ENCODE measurements at regions not wholly inside any gene's neighbourhood (a gene's known extent, or its start where the extent isn't known, plus 50 kb on each side); places are given as distances from the start of the nearest gene placed in this dataset.

GRCh38 chr14:98957211-98958047 is 314.6 kb downstream of the BCL11B start:
- Mint-ChIP-seq H3K27ac (no peak overlapping the region), H3K9me3 (no peaks in the 10 kb centered on the region), H3K4me1 (no peaks in the 10 kb centered on the region), H3K36me3 (ENCODE audit: low read depth) (no peaks in the 10 kb centered on the region), H3K27me3 (no peaks in the 10 kb centered on the region), H3K4me3 (no peak overlapping the region)
- ChIA-PET CTCF (no interaction called here), POLR2A (no interaction called here)
- intact Hi-C loops (cut with micrococcal nuclease), result no loop called here
- no peak for TF ChIP-seq CTCF (IDR thresholded peaks at IDR 0.05)
- DNase-seq (no peak), ATAC-seq (ENCODE audit: low read depth) (no peak)

GRCh38 chr14:98958048-98958631 is 313.9 kb downstream of the BCL11B start:
- H3K9me3 Mint-ChIP-seq, result no peaks in the 10 kb centered on the region
- CTCF ChIA-PET, result no interaction called here
- no peak overlapping the region for H3K27ac Mint-ChIP-seq
- intact Hi-C loops (cut with micrococcal nuclease), result no loop called here
- DNase-seq (no peak), ATAC-seq (ENCODE audit: low read depth) (no peak)
- no peaks in the 10 kb centered on the region for H3K4me1 Mint-ChIP-seq
- no peak for TF ChIP-seq CTCF (IDR thresholded peaks at IDR 0.05)
- no peak overlapping the region for H3K4me3 Mint-ChIP-seq
- POLR2A ChIA-PET, result no interaction called here
- H3K36me3 Mint-ChIP-seq (ENCODE audit: low read depth), result no peaks in the 10 kb centered on the region
- no peaks in the 10 kb centered on the region for H3K27me3 Mint-ChIP-seq

- POLR2A ChIA-PET, result no interaction called here
- Mint-ChIP-seq H3K27ac (no peak overlapping the region), H3K36me3 (ENCODE audit: low read depth) (no peaks in the 10 kb centered on the region)
Measured at GRCh38 chr14:98958632-98959031, 313.4 kb downstream of the BCL11B start.

GRCh38 chr14:98959410-98959809 is 312.6 kb downstream of the BCL11B start:
- POLR2A ChIA-PET, result no interaction called here
- no peaks in the 10 kb centered on the region for H3K27me3 Mint-ChIP-seq
- H3K4me3 Mint-ChIP-seq, result no peak overlapping the region
- no peaks in the 10 kb centered on the region for H3K9me3 Mint-ChIP-seq
- CTCF ChIA-PET, result no interaction called here
- no peaks in the 10 kb centered on the region for H3K36me3 Mint-ChIP-seq (ENCODE audit: low read depth)
- H3K27ac Mint-ChIP-seq, result no peak overlapping the region
- TF ChIP-seq CTCF (IDR thresholded peaks at IDR 0.05), result no peak
- ATAC-seq (ENCODE audit: low read depth), result no peak
- intact Hi-C loops (cut with micrococcal nuclease), result no loop called here
- H3K4me1 Mint-ChIP-seq, result no peaks in the 10 kb centered on the region
- no peak for DNase-seq

More at GRCh38 chr14:98958632-98959031, 313.4 kb downstream of the BCL11B start:
- Mint-ChIP-seq H3K4me3 (no peak overlapping the region), H3K4me1 (no peaks in the 10 kb centered on the region), H3K9me3 (no peaks in the 10 kb centered on the region), H3K27me3 (no peaks in the 10 kb centered on the region)
- DNase-seq, result no peak
- TF ChIP-seq CTCF (IDR thresholded peaks at IDR 0.05), result no peak
- intact Hi-C loops (cut with micrococcal nuclease), result no loop called here
- ATAC-seq (ENCODE audit: low read depth), result no peak
- CTCF ChIA-PET, result no interaction called here

GRCh38 chr14:98959958-98960616 is 311.9 kb downstream of the BCL11B start:
- ATAC-seq (ENCODE audit: low read depth) (no peak), DNase-seq (no peak)
- Mint-ChIP-seq H3K4me3 (no peak overlapping the region), H3K27ac (no peak overlapping the region), H3K4me1 (no peaks in the 10 kb centered on the region), H3K9me3 (no peaks in the 10 kb centered on the region), H3K36me3 (ENCODE audit: low read depth) (no peaks in the 10 kb centered on the region), H3K27me3 (no peaks in the 10 kb centered on the region)
- TF ChIP-seq CTCF (IDR thresholded peaks at IDR 0.05), result no peak
- intact Hi-C loops (cut with micrococcal nuclease), result no loop called here
- ChIA-PET CTCF (no interaction called here), POLR2A (no interaction called here)

All from activated B cell treated with CpG ODN at 0.5 μM for 24 hours (primary cell).